NT2/D1 (cell line): ENCODE measurements at regions not wholly inside any gene's neighbourhood (a gene's known extent, or its start where the extent isn't known, plus 50 kb on each side); places are given as distances from the start of the nearest gene placed in this dataset.

Experiments used
- SUZ12 ChIP-seq: IDR thresholded peaks from 2 replicates; pipeline ENCODE4 v1.6.1; 2011; ENCODE audit not compliant: insufficient read length, insufficient read depth; ENCODE audit errors: extremely low read depth
- ZNF274 ChIP-seq: IDR thresholded peaks from 2 replicates; pipeline ENCODE4 v1.6.1; 2011; ENCODE audit warnings: mild to moderate bottlenecking, low read depth, low read length

DNA sequence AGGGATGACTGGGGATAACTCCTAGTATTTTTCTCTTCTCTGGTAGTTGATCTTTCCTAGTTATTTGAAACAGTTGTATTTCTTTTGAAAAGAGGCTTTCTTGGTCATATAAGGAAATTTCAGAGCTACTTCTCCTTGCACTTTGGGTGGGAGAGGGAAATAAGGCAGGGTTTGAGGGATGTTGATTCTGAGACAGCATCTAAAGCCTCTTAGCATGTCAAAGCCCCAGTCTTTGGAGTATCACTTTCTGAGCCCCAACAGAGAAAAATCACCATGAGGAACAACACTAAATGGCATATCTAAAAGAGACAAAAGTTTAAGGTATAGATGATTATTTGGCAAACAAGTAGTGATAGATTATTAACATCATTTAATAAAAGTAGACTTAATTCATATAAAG, 688.1 kb downstream of the TRAM1L1 start:
- TF ChIP-seq ZNF274: no peak
- TF ChIP-seq SUZ12: no peak
